SK-N-SH (cell line): ENCODE measurements at regions not wholly inside any gene's neighbourhood (a gene's known extent, or its start where the extent isn't known, plus 50 kb on each side); places are given as distances from the start of the nearest gene placed in this dataset.

Experiments
- CTCF ChIA-PET: fragments of 300-600, 350-600 bp; formaldehyde crosslinking; extraction: SDS; loops from one replicate; lab custom pipeline; 2021; lab: Yijun Ruan, JAX
- POLR2A ChIA-PET: fragments of 350-600 bp; sonication (Branson Sonifier 250); formaldehyde crosslinking; extraction: SDS; loops from one replicate; lab custom pipeline; 2020; ENCODE audit warnings: antibody characterized with exemption, inconsistent platforms; lab: Yijun Ruan, JAX
- DNase-seq: peaks from one replicate; pipeline ENCODE4 v3.0.0; 2012
- H2AFZ ChIP-seq: fragments of 200-600 bp; sonication (generic); 2 replicates; pipeline ENCODE4 v1.8.1; 2016; ENCODE audit warnings: antibody characterized with exemption, mild to moderate bottlenecking, low read depth
- H3F3A ChIP-seq: fragments of 200-600 bp; sonication (generic); replicated peaks from 2 replicates; pipeline ENCODE3; 2016; ENCODE audit warnings: antibody characterized with exemption, mild to moderate bottlenecking; ENCODE audit not compliant: insufficient read depth
- H3K27ac ChIP-seq, 2 experiments: fragments of 200-500 bp in 1 of 2; fragments of 200-600 bp in 1 of 2; sonication (Bioruptor generic) in 1 of 2; sonication (generic), shearing (Covaris generic) in 1 of 2; 2 replicates each; pipeline versions ENCODE4 v1.5.1 to v1.6.1; 2014 to 2016; ENCODE audit warnings: low read depth in 2 of 2, inconsistent platforms in 1 of 2, low read length in 1 of 2, mild to moderate bottlenecking in 1 of 2, mixed read lengths in 1 of 2
- H3K27me3 ChIP-seq: fragments of 200-600 bp; sonication (generic), shearing (Covaris generic); 2 replicates; pipeline ENCODE4 v1.6.1; 2016; ENCODE audit warnings: mixed run types; ENCODE audit not compliant: insufficient read depth
- H3K36me3 ChIP-seq, 2 experiments: fragments of 200-500 bp in 1 of 2; fragments of 200-600 bp in 1 of 2; sonication (Bioruptor generic) in 1 of 2; sonication (generic) in 1 of 2; replicated peaks in 1 of 2; 2 replicates each; pipeline versions ENCODE3 to v1.5.1; 2014 to 2016; ENCODE audit warnings: low read length in 1 of 2, mild to moderate bottlenecking in 1 of 2; ENCODE audit not compliant: insufficient read depth in 2 of 2, control insufficient read depth in 1 of 2
- H3K4me1 ChIP-seq, 2 experiments: fragments of 200-500 bp in 1 of 2; fragments of 200-600 bp in 1 of 2; sonication (Bioruptor generic) in 1 of 2; sonication (generic), shearing (Covaris generic) in 1 of 2; 2 replicates each; pipeline versions ENCODE4 v1.5.1 to v1.6.1; 2014 to 2016; ENCODE audit warnings: low read depth in 1 of 2, low read length in 1 of 2, mixed run types in 1 of 2; ENCODE audit not compliant: insufficient read depth in 2 of 2, control insufficient read depth in 1 of 2
- H3K4me2 ChIP-seq: fragments of 200-600 bp; sonication (generic), shearing (Covaris generic); 2 replicates; pipeline ENCODE4 v1.6.1; 2017; ENCODE audit warnings: mixed run types
- H3K4me3 ChIP-seq, 2 experiments: fragments of 200-500 bp in 1 of 2; fragments of 200-600 bp in 1 of 2; sonication (Bioruptor generic) in 1 of 2; sonication (generic), shearing (Covaris generic) in 1 of 2; 2 replicates each; pipeline versions ENCODE4 v1.5.1 to v1.8.1; 2014 to 2016; ENCODE audit warnings: low read depth in 2 of 2, inconsistent platforms in 1 of 2, low read length in 1 of 2, mild to moderate bottlenecking in 1 of 2, mixed read lengths in 1 of 2, moderate library complexity in 1 of 2
- H3K79me2 ChIP-seq: fragments of 200-600 bp; sonication (generic); 2 replicates; pipeline ENCODE4 v1.8.1; 2017; ENCODE audit warnings: mild to moderate bottlenecking; ENCODE audit not compliant: insufficient read depth
- H3K9ac ChIP-seq: fragments of 200-600 bp; sonication (generic); 2 replicates; pipeline ENCODE4 v1.6.1; 2017; ENCODE audit warnings: mixed run types
- H3K9me2 ChIP-seq: fragments of 200-600 bp; sonication (generic); 2 replicates; pipeline ENCODE4 v1.6.1; 2017; ENCODE audit warnings: mixed run types
- H3K9me3 ChIP-seq: fragments of 200-600 bp; sonication (generic); 2 replicates; pipeline ENCODE4 v1.6.1; 2017; ENCODE audit warnings: mixed run types, mild to moderate bottlenecking, moderate library complexity
- H4K20me1 ChIP-seq: fragments of 200-600 bp; sonication (generic); 2 replicates; pipeline ENCODE4 v1.6.1; 2017; ENCODE audit warnings: mild to moderate bottlenecking, mixed run types; ENCODE audit not compliant: insufficient read depth
- CHD2 ChIP-seq: fragments of 150-350 bp; IDR thresholded peaks from 2 replicates; pipeline ENCODE4 v1.6.1; 2018; ENCODE audit warnings: low read length; ENCODE audit not compliant: partially characterized antibody
- EP300 ChIP-seq, 2 experiments: IDR thresholded peaks; 2 replicates each; pipeline versions ENCODE4 v1.4.0 to v1.6.1; 2012; ENCODE audit warnings: borderline replicate concordance in 1 of 2, low read depth in 1 of 2, low read length in 1 of 2
- EZH2phosphoT487 ChIP-seq: fragments of 200-600 bp; sonication (generic); IDR thresholded peaks from 2 replicates; pipeline ENCODE4 v1.6.1; 2017; ENCODE audit warnings: low read depth, mixed run types, mild to moderate bottlenecking, antibody characterized with exemption, moderate library complexity, borderline replicate concordance
- FOSL2 ChIP-seq: IDR thresholded peaks from 2 replicates; pipeline ENCODE4 v1.4.0; 2012; ENCODE audit warnings: low read depth, mild to moderate bottlenecking, moderate library complexity, borderline replicate concordance
- FOXJ3 ChIP-seq: sonication (generic); formaldehyde crosslinking; IDR thresholded peaks from 2 replicates; pipeline ENCODE4 v1.5.1; 2020; ENCODE audit warnings: mild to moderate bottlenecking, missing genetic modification reagents
- GABPA ChIP-seq: IDR thresholded peaks from 2 replicates; pipeline ENCODE4 v1.4.0; 2012; ENCODE audit warnings: low read depth, mild to moderate bottlenecking
- GATA2 ChIP-seq: sonication (generic); formaldehyde crosslinking; IDR thresholded peaks from 2 replicates; pipeline ENCODE4 v1.5.0; 2020; ENCODE audit warnings: mild to moderate bottlenecking, missing genetic modification reagents
- JUND ChIP-seq: IDR thresholded peaks from 2 replicates; pipeline ENCODE4 v1.4.0; 2012
- MEF2A ChIP-seq: IDR thresholded peaks from 2 replicates; pipeline ENCODE4 v1.4.0; 2012; ENCODE audit warnings: low read depth, borderline replicate concordance
- MXI1 ChIP-seq: IDR thresholded peaks from 2 replicates; pipeline ENCODE4 v1.6.1; 2012; ENCODE audit warnings: mild to moderate bottlenecking, low read depth, low read length, improper control_type of control experiment
- NFIC ChIP-seq: IDR thresholded peaks from 2 replicates; pipeline ENCODE4 v1.4.0; 2012; ENCODE audit warnings: borderline replicate concordance
- NRF1 ChIP-seq: IDR thresholded peaks from 2 replicates; pipeline ENCODE4 v1.6.1; 2012; ENCODE audit warnings: low read depth, mild to moderate bottlenecking, low read length
- RAD21 ChIP-seq: IDR thresholded peaks from 2 replicates; pipeline ENCODE4 v1.6.1; 2012; ENCODE audit warnings: mild to moderate bottlenecking, low read length
- RCOR1 ChIP-seq: fragments of 150-350 bp; IDR thresholded peaks from 2 replicates; pipeline ENCODE4 v1.6.1; 2017; ENCODE audit warnings: antibody characterized with exemption, low read length
- RFX5 ChIP-seq: IDR thresholded peaks from 2 replicates; pipeline ENCODE4 v1.6.1; 2012; ENCODE audit warnings: mild to moderate bottlenecking, improper control_type of control experiment, low read length
- RXRA ChIP-seq: IDR thresholded peaks from 2 replicates; pipeline ENCODE4 v1.4.0; 2012; ENCODE audit warnings: low read depth, mild to moderate bottlenecking, borderline replicate concordance
- SIN3A ChIP-seq: IDR thresholded peaks from 2 replicates; pipeline ENCODE4 v1.6.1; 2012; ENCODE audit warnings: low read depth, mild to moderate bottlenecking, low read length, moderate library complexity, borderline replicate concordance
- YY1 ChIP-seq: IDR thresholded peaks from 2 replicates; pipeline ENCODE4 v1.4.0; 2012; ENCODE audit warnings: low read depth, mild to moderate bottlenecking
- WGBS: methylation state at CpG from one replicate; pipeline ENCODE4 v1.1.6; 2017; ENCODE audit warnings: low lambda C conversion rate; 5-methylcytosine and 5-hydroxymethylcytosine counted together
- TF ChIP-seq, protein P1 (sequence below): IDR thresholded peaks from 2 replicates; pipeline ENCODE4 v1.4.0; 2012; ENCODE audit warnings: low read depth, borderline replicate concordance
- TF ChIP-seq, protein P2 (sequence below): fragments of 200-600 bp; sonication (generic); IDR thresholded peaks from 2 replicates; pipeline ENCODE4 v1.6.1; 2017; ENCODE audit warnings: antibody characterized with exemption, mild to moderate bottlenecking, moderate library complexity
- TF ChIP-seq, protein P3 (sequence below): IDR thresholded peaks from 2 replicates; pipeline ENCODE4; 2012
- TF ChIP-seq, protein P4 (sequence below): IDR thresholded peaks from 2 replicates; pipeline ENCODE4 v1.6.1; 2012; ENCODE audit warnings: mild to moderate bottlenecking, low read depth, low read length, moderate library complexity
- TF ChIP-seq, protein P5 (sequence below): fragments of 150-350 bp; IDR thresholded peaks from 2 replicates; pipeline ENCODE4 v1.6.1; 2016; ENCODE audit warnings: mild to moderate bottlenecking, low read depth, low read length
- TF ChIP-seq, protein P6 (sequence below): IDR thresholded peaks from 2 replicates; pipeline ENCODE4 v1.4.0; 2012; ENCODE audit warnings: low read depth, borderline replicate concordance

DNA sequence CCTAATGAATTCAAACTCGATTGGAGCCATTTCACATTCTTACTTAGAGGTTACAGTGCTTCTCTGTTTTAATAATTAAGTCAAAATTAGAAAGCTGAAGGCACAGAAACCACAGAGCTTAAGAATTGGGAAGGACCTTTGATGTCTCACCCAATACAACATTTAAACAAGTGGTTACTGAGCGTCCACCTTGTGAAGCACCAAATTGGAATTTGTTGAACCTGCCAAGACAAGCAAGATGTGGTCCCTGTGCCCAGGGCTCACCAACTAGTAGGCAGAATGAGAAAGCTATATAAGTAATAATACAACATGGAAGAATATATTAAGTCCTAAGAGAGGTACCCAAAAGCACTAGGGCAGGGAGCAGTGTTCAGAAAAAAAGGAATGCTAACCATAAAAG, 64.5 kb upstream of the NPAS2 start:
- Histone ChIP-seq H3K9me2 (no peaks in the 10 kb centered on the region), H3K27ac (peak overlapping the region in 1 of 2 experiments; percentile 89; a peak in 3 of 4 replicates), H4K20me1 (no peaks in the 10 kb centered on the region), H3K4me2 (peak overlapping the region; percentile 33; the same call in 1 of the 2 replicates), H2AFZ (no peak overlapping the region), H3F3A (peaks cover 39% of the 10 kb centered on the region), H3K4me1 (peaks cover 2 to 46% of the 10 kb centered on the region in 2 experiments), H3K9me3 (no peaks in the 10 kb centered on the region), H3K9ac (peak overlapping the region; percentile 18; the same call in 1 of the 2 replicates), H3K4me3 (no peak overlapping the region), H3K36me3 (no peaks in the 10 kb centered on the region), H3K79me2 (no peaks in the 10 kb centered on the region), H3K27me3 (no peaks in the 10 kb centered on the region)
- CTCF ChIA-PET = interaction anchor here (1.1 kb wide), 1 partner anchor 12 kb away, joined by 3 read pairs; no protein-coding TSS in a partner anchor
- POLR2A ChIA-PET = no interaction called here
- no peak for DNase-seq
- WGBS = 20% methylated on average over 2 of the region's 2 CpGs
- peak; percentile 80 for TF ChIP-seq NFIC
- peak; percentile 27; the same call in 1 of the 2 replicates for TF ChIP-seq JUND
- TF ChIP-seq SIN3A = no peak
- TF ChIP-seq RCOR1 = no peak
- TF ChIP-seq, protein P1, sequence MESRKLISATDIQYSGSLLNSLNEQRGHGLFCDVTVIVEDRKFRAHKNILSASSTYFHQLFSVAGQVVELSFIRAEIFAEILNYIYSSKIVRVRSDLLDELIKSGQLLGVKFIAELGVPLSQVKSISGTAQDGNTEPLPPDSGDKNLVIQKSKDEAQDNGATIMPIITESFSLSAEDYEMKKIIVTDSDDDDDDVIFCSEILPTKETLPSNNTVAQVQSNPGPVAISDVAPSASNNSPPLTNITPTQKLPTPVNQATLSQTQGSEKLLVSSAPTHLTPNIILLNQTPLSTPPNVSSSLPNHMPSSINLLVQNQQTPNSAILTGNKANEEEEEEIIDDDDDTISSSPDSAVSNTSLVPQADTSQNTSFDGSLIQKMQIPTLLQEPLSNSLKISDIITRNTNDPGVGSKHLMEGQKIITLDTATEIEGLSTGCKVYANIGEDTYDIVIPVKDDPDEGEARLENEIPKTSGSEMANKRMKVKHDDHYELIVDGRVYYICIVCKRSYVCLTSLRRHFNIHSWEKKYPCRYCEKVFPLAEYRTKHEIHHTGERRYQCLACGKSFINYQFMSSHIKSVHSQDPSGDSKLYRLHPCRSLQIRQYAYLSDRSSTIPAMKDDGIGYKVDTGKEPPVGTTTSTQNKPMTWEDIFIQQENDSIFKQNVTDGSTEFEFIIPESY = no peak
- TF ChIP-seq, protein P2, sequence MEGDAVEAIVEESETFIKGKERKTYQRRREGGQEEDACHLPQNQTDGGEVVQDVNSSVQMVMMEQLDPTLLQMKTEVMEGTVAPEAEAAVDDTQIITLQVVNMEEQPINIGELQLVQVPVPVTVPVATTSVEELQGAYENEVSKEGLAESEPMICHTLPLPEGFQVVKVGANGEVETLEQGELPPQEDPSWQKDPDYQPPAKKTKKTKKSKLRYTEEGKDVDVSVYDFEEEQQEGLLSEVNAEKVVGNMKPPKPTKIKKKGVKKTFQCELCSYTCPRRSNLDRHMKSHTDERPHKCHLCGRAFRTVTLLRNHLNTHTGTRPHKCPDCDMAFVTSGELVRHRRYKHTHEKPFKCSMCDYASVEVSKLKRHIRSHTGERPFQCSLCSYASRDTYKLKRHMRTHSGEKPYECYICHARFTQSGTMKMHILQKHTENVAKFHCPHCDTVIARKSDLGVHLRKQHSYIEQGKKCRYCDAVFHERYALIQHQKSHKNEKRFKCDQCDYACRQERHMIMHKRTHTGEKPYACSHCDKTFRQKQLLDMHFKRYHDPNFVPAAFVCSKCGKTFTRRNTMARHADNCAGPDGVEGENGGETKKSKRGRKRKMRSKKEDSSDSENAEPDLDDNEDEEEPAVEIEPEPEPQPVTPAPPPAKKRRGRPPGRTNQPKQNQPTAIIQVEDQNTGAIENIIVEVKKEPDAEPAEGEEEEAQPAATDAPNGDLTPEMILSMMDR = no peak
- TF ChIP-seq, protein P3, sequence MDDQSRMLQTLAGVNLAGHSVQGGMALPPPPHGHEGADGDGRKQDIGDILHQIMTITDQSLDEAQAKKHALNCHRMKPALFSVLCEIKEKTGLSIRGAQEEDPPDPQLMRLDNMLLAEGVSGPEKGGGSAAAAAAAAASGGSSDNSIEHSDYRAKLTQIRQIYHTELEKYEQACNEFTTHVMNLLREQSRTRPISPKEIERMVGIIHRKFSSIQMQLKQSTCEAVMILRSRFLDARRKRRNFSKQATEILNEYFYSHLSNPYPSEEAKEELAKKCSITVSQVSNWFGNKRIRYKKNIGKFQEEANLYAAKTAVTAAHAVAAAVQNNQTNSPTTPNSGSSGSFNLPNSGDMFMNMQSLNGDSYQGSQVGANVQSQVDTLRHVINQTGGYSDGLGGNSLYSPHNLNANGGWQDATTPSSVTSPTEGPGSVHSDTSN = 0 out of 2 replicates have a peak, but pooled peaks have one; percentile 14
- TF ChIP-seq YY1 = no peak
- TF ChIP-seq, protein P4, sequence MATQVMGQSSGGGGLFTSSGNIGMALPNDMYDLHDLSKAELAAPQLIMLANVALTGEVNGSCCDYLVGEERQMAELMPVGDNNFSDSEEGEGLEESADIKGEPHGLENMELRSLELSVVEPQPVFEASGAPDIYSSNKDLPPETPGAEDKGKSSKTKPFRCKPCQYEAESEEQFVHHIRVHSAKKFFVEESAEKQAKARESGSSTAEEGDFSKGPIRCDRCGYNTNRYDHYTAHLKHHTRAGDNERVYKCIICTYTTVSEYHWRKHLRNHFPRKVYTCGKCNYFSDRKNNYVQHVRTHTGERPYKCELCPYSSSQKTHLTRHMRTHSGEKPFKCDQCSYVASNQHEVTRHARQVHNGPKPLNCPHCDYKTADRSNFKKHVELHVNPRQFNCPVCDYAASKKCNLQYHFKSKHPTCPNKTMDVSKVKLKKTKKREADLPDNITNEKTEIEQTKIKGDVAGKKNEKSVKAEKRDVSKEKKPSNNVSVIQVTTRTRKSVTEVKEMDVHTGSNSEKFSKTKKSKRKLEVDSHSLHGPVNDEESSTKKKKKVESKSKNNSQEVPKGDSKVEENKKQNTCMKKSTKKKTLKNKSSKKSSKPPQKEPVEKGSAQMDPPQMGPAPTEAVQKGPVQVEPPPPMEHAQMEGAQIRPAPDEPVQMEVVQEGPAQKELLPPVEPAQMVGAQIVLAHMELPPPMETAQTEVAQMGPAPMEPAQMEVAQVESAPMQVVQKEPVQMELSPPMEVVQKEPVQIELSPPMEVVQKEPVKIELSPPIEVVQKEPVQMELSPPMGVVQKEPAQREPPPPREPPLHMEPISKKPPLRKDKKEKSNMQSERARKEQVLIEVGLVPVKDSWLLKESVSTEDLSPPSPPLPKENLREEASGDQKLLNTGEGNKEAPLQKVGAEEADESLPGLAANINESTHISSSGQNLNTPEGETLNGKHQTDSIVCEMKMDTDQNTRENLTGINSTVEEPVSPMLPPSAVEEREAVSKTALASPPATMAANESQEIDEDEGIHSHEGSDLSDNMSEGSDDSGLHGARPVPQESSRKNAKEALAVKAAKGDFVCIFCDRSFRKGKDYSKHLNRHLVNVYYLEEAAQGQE = no peak
- TF ChIP-seq GABPA = no peak
- peak; percentile 23; the same call in 1 of the 2 replicates for TF ChIP-seq MEF2A
- TF ChIP-seq RFX5 = no peak
- TF ChIP-seq EZH2phosphoT487 = no peak
- TF ChIP-seq RXRA = peak; percentile 15; the same call in 1 of the 2 replicates
- TF ChIP-seq MXI1 = no peak
- TF ChIP-seq RAD21 = no peak
- TF ChIP-seq CHD2 = no peak
- no peak for TF ChIP-seq GATA2 (CRISPR knock-in tag)
- TF ChIP-seq NRF1 = no peak
- no peak for TF ChIP-seq FOXJ3 (CRISPR knock-in tag)
- TF ChIP-seq, protein P5, sequence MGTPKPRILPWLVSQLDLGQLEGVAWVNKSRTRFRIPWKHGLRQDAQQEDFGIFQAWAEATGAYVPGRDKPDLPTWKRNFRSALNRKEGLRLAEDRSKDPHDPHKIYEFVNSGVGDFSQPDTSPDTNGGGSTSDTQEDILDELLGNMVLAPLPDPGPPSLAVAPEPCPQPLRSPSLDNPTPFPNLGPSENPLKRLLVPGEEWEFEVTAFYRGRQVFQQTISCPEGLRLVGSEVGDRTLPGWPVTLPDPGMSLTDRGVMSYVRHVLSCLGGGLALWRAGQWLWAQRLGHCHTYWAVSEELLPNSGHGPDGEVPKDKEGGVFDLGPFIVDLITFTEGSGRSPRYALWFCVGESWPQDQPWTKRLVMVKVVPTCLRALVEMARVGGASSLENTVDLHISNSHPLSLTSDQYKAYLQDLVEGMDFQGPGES = no peak
- peak in 1 of 2 experiments; percentile 63; a peak in 1 of 4 replicates for TF ChIP-seq EP300 (IDR thresholded peaks at IDR 0.05; ENCODE audit: borderline replicate concordance in 1 of 2, low read depth in 1 of 2, low read length in 1 of 2)
- TF ChIP-seq, protein P6, sequence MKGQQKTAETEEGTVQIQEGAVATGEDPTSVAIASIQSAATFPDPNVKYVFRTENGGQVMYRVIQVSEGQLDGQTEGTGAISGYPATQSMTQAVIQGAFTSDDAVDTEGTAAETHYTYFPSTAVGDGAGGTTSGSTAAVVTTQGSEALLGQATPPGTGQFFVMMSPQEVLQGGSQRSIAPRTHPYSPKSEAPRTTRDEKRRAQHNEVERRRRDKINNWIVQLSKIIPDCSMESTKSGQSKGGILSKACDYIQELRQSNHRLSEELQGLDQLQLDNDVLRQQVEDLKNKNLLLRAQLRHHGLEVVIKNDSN = no peak
- peak; percentile 58; the same call in 1 of the 2 replicates for TF ChIP-seq FOSL2
